Ishikawa (cell line): ENCODE measurements at regions not wholly inside any gene's neighbourhood (a gene's known extent, or its start where the extent isn't known, plus 50 kb on each side); places are given as distances from the start of the nearest gene placed in this dataset.

Source experiments
- CEBPB ChIP-seq: IDR thresholded peaks from 2 replicates; pipeline ENCODE4 v1.6.1; 2012
- CREB1 ChIP-seq: IDR thresholded peaks from 2 replicates; pipeline ENCODE4 v1.6.1; 2012; ENCODE audit warnings: low read depth
- EGR1 ChIP-seq: IDR thresholded peaks from 2 replicates; pipeline ENCODE4 v1.6.1; 2012
- FOXM1 ChIP-seq: IDR thresholded peaks from 2 replicates; pipeline ENCODE4 v1.6.1; 2012; ENCODE audit warnings: low read depth, borderline replicate concordance
- NFIC ChIP-seq: IDR thresholded peaks from 2 replicates; pipeline ENCODE4 v1.6.1; 2012
- RAD21 ChIP-seq: IDR thresholded peaks from 2 replicates; pipeline ENCODE4 v1.6.1; 2012; ENCODE audit warnings: low read depth
- TAF1 ChIP-seq: IDR thresholded peaks from 2 replicates; pipeline ENCODE4 v1.6.1; 2012; ENCODE audit warnings: low read depth, mild to moderate bottlenecking
- TCF12 ChIP-seq: IDR thresholded peaks from 2 replicates; pipeline ENCODE4 v1.6.1; 2012; ENCODE audit warnings: low read depth
- TEAD4 ChIP-seq: IDR thresholded peaks from 2 replicates; pipeline ENCODE4 v1.6.1; 2012
- YY1 ChIP-seq: IDR thresholded peaks from 2 replicates; pipeline ENCODE4 v1.6.1; 2012; ENCODE audit warnings: low read depth
- ZBTB7A ChIP-seq: IDR thresholded peaks from 2 replicates; pipeline ENCODE4 v1.6.1; 2012; ENCODE audit warnings: low read depth
- TF ChIP-seq, protein P1 (sequence below): IDR thresholded peaks from 2 replicates; pipeline ENCODE4 v1.6.1; 2012; ENCODE audit warnings: low read depth, mild to moderate bottlenecking
- TF ChIP-seq, protein P2 (sequence below): IDR thresholded peaks from 2 replicates; pipeline ENCODE4 v1.6.1; 2012
- TF ChIP-seq, protein P3 (sequence below): IDR thresholded peaks from 2 replicates; pipeline ENCODE4 v1.6.1; 2012

GRCh38 chr10:2165771-2166460, 428.6 kb upstream of the ADARB2 start:
- no peak for TF ChIP-seq TCF12
- TF ChIP-seq, protein P1, sequence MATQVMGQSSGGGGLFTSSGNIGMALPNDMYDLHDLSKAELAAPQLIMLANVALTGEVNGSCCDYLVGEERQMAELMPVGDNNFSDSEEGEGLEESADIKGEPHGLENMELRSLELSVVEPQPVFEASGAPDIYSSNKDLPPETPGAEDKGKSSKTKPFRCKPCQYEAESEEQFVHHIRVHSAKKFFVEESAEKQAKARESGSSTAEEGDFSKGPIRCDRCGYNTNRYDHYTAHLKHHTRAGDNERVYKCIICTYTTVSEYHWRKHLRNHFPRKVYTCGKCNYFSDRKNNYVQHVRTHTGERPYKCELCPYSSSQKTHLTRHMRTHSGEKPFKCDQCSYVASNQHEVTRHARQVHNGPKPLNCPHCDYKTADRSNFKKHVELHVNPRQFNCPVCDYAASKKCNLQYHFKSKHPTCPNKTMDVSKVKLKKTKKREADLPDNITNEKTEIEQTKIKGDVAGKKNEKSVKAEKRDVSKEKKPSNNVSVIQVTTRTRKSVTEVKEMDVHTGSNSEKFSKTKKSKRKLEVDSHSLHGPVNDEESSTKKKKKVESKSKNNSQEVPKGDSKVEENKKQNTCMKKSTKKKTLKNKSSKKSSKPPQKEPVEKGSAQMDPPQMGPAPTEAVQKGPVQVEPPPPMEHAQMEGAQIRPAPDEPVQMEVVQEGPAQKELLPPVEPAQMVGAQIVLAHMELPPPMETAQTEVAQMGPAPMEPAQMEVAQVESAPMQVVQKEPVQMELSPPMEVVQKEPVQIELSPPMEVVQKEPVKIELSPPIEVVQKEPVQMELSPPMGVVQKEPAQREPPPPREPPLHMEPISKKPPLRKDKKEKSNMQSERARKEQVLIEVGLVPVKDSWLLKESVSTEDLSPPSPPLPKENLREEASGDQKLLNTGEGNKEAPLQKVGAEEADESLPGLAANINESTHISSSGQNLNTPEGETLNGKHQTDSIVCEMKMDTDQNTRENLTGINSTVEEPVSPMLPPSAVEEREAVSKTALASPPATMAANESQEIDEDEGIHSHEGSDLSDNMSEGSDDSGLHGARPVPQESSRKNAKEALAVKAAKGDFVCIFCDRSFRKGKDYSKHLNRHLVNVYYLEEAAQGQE, result no peak
- TF ChIP-seq NFIC, result no peak
- no peak for TF ChIP-seq YY1
- no peak for TF ChIP-seq EGR1
- TF ChIP-seq TAF1, result no peak
- TF ChIP-seq, protein P2, sequence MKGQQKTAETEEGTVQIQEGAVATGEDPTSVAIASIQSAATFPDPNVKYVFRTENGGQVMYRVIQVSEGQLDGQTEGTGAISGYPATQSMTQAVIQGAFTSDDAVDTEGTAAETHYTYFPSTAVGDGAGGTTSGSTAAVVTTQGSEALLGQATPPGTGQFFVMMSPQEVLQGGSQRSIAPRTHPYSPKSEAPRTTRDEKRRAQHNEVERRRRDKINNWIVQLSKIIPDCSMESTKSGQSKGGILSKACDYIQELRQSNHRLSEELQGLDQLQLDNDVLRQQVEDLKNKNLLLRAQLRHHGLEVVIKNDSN, result no peak
- no peak for TF ChIP-seq ZBTB7A
- no peak for TF ChIP-seq TEAD4
- TF ChIP-seq CEBPB, result no peak
- TF ChIP-seq, protein P3, sequence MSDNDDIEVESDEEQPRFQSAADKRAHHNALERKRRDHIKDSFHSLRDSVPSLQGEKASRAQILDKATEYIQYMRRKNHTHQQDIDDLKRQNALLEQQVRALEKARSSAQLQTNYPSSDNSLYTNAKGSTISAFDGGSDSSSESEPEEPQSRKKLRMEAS, result no peak
- no peak for TF ChIP-seq RAD21
- no peak for TF ChIP-seq CREB1
- no peak for TF ChIP-seq FOXM1
